ENCODE measurements at regions not wholly inside any gene's neighbourhood (a gene's known extent, or its start where the extent isn't known, plus 50 kb on each side); places are given as distances from the start of the nearest gene placed in this dataset.

DNA sequence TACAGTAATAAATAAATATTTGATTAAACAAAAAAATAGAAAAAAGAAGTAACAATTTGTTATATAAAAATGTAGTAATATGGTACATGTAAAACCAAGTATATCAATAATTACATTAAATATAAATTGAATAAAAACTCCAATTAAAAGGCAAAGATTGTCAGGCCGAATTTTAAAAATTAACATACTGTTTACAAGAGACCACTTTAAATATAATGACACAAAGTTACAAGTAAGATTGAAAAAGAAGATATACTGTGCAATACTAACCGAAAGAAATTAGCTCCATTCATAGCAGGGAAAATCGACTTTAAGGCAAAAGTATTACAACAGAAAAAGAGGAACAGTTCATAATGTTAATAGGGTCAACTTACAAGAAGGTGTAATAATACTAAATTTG lies 571.5 kb upstream of the ARID1B start:
- no peak for TF ChIP-seq CTCF (conservative IDR thresholded peaks at IDR 0.05; ENCODE audit: low read depth in 2 of 2)
- TF ChIP-seq, protein P1, sequence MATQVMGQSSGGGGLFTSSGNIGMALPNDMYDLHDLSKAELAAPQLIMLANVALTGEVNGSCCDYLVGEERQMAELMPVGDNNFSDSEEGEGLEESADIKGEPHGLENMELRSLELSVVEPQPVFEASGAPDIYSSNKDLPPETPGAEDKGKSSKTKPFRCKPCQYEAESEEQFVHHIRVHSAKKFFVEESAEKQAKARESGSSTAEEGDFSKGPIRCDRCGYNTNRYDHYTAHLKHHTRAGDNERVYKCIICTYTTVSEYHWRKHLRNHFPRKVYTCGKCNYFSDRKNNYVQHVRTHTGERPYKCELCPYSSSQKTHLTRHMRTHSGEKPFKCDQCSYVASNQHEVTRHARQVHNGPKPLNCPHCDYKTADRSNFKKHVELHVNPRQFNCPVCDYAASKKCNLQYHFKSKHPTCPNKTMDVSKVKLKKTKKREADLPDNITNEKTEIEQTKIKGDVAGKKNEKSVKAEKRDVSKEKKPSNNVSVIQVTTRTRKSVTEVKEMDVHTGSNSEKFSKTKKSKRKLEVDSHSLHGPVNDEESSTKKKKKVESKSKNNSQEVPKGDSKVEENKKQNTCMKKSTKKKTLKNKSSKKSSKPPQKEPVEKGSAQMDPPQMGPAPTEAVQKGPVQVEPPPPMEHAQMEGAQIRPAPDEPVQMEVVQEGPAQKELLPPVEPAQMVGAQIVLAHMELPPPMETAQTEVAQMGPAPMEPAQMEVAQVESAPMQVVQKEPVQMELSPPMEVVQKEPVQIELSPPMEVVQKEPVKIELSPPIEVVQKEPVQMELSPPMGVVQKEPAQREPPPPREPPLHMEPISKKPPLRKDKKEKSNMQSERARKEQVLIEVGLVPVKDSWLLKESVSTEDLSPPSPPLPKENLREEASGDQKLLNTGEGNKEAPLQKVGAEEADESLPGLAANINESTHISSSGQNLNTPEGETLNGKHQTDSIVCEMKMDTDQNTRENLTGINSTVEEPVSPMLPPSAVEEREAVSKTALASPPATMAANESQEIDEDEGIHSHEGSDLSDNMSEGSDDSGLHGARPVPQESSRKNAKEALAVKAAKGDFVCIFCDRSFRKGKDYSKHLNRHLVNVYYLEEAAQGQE (IDR thresholded peaks at IDR 0.05; ENCODE audit: unreplicated experiment): no peak

All from GM23338 (cell line).